Endothelial cell of umbilical vein (primary cell): ENCODE measurements at regions not wholly inside any gene's neighbourhood (a gene's known extent, or its start where the extent isn't known, plus 50 kb on each side); places are given as distances from the start of the nearest gene placed in this dataset.

Source experiments
- BruUV-seq: library from RNA; stranded (reverse); fragments of 400-500 nt; replicated peaks from 2 replicates; lab custom pipeline; 2021; lab: Mats Ljungman, UMichigan
- CTCF ChIA-PET: fragments of 300-600, 350-600 bp; sonication (Branson Sonifier 250); formaldehyde crosslinking; loops from one replicate; lab custom pipeline; 2021; ENCODE audit warnings: antibody characterized with exemption, inconsistent platforms; lab: Charles Lee
- POLR2A ChIA-PET: fragments of 300-600, 350-600 bp; sonication (Branson Sonifier 250); formaldehyde crosslinking; loops from one replicate; lab custom pipeline; 2021; ENCODE audit warnings: antibody characterized with exemption, inconsistent platforms; lab: Charles Lee
- DNase-seq: peaks from one replicate; pipeline ENCODE4 v3.0.0-alpha.2; 2011; ENCODE audit warnings: low read depth, low spot score
- FAIRE-seq: peaks from 2 replicates; lab custom pipeline; 2011; peaks lifted over from hg19 to GRCh38; lab: Jason Lieb, UNC
- H2AFZ ChIP-seq: 2 replicates; pipeline ENCODE4 v1.6.0; 2012; ENCODE audit warnings: low read depth, low read length, control low read depth, inconsistent platforms
- H3K27ac ChIP-seq: 2 replicates; pipeline ENCODE4 v1.5.1; 2011; ENCODE audit warnings: low read depth, mild to moderate bottlenecking, control low read depth, low read length, moderate library complexity; ENCODE audit not compliant: insufficient read depth
- H3K27me3 ChIP-seq, 2 experiments: 2 replicates each; pipeline versions ENCODE4 v1.6.0 to v1.6.1; 2011; ENCODE audit warnings: low read length in 2 of 2, mixed read lengths in 1 of 2; ENCODE audit not compliant: control insufficient read depth in 2 of 2, insufficient read depth in 2 of 2
- H3K36me3 ChIP-seq, 2 experiments: 2 replicates in 1 of 2; 3 replicates in 1 of 2; pipeline ENCODE4 v1.5.1; 2011; ENCODE audit warnings: low read length in 2 of 2, mild to moderate bottlenecking in 1 of 2, moderate library complexity in 1 of 2; ENCODE audit not compliant: control insufficient read depth in 2 of 2, insufficient read depth in 2 of 2; ENCODE audit errors: extremely low read depth in 1 of 2
- H3K4me1 ChIP-seq: 3 replicates; pipeline ENCODE4 v1.5.1; 2011; ENCODE audit warnings: mild to moderate bottlenecking, low read length; ENCODE audit not compliant: control insufficient read depth, insufficient read depth; ENCODE audit errors: extremely low read depth
- H3K4me2 ChIP-seq: 2 replicates; pipeline ENCODE4 v1.6.1; 2011; ENCODE audit warnings: low read length, control low read depth, mixed read lengths; ENCODE audit not compliant: insufficient read depth
- H3K4me3 ChIP-seq, 3 experiments: fragments of 200-600 bp in 1 of 3; sonication (generic), shearing (Covaris generic) in 1 of 3; replicated peaks in 1 of 3; 2 replicates each; pipeline ENCODE4 v1.5.1; 2011 to 2016; ENCODE audit warnings: control low read depth in 3 of 3, low read length in 3 of 3, mild to moderate bottlenecking in 2 of 3, inconsistent platforms in 1 of 3, low read depth in 1 of 3, moderate library complexity in 1 of 3; ENCODE audit not compliant: insufficient read depth in 1 of 3
- H3K79me2 ChIP-seq: 2 replicates; pipeline ENCODE4 v1.6.0; 2012; ENCODE audit warnings: low read length, inconsistent platforms; ENCODE audit not compliant: control insufficient read depth, insufficient read depth
- H3K9ac ChIP-seq: replicated peaks from 2 replicates; pipeline ENCODE3; 2011; ENCODE audit warnings: low read length, control low read depth; ENCODE audit not compliant: insufficient read depth; ENCODE audit errors: extremely low read depth
- H3K9me1 ChIP-seq: replicated peaks from 3 replicates; pipeline ENCODE4 v1.6.0; 2011; ENCODE audit warnings: mild to moderate bottlenecking, low read length; ENCODE audit not compliant: control insufficient read depth, insufficient read depth; ENCODE audit errors: extremely low read depth
- H3K9me3 ChIP-seq: replicated peaks from 2 replicates; pipeline ENCODE4 v1.5.1; 2012; ENCODE audit warnings: low read length, inconsistent platforms; ENCODE audit not compliant: control insufficient read depth, insufficient read depth
- H4K20me1 ChIP-seq: replicated peaks from 2 replicates; pipeline ENCODE3; 2011; ENCODE audit warnings: mild to moderate bottlenecking, low read length; ENCODE audit not compliant: control insufficient read depth, insufficient read depth; ENCODE audit errors: extremely low read depth
- EZH2 ChIP-seq: IDR thresholded peaks from 2 replicates; pipeline ENCODE4 v1.6.1; 2012; ENCODE audit warnings: borderline replicate concordance, low read depth, mild to moderate bottlenecking, moderate library complexity, low read length, inconsistent platforms; ENCODE audit not compliant: severe bottlenecking
- FOS ChIP-seq: IDR thresholded peaks from 2 replicates; pipeline ENCODE4 v1.6.1; 2011; ENCODE audit warnings: mild to moderate bottlenecking, low read length, moderate library complexity, borderline replicate concordance; ENCODE audit not compliant: insufficient read depth
- GATA2 ChIP-seq: IDR thresholded peaks from 2 replicates; pipeline ENCODE4 v1.7.0; 2011; ENCODE audit warnings: low read depth, mild to moderate bottlenecking, moderate library complexity, mixed read lengths, low read length; ENCODE audit not compliant: insufficient read length, insufficient read depth
- JUN ChIP-seq: IDR thresholded peaks from 2 replicates; pipeline ENCODE4 v1.6.1; 2011; ENCODE audit warnings: borderline replicate concordance, low read depth; ENCODE audit not compliant: insufficient read length, insufficient read depth
- MYC ChIP-seq: IDR thresholded peaks from one replicate; pipeline ENCODE4 v1.6.1; 2011; ENCODE audit warnings: mild to moderate bottlenecking, low read depth, low read length
- POLR2A ChIP-seq: IDR thresholded peaks from 2 replicates; pipeline ENCODE4 v1.6.1; 2012; ENCODE audit warnings: low read depth, mild to moderate bottlenecking, control low read depth, low read length
- POLR2AphosphoS5 ChIP-seq: IDR thresholded peaks from 2 replicates; pipeline ENCODE4 v1.6.1; 2012; ENCODE audit warnings: low read depth, mild to moderate bottlenecking, control low read depth, low read length, moderate library complexity; ENCODE audit not compliant: insufficient read depth
- dilution Hi-C: fragments of 300-500 bp; cut with MboI; formaldehyde crosslinking; loops from one replicate; pipeline ENCODE4 v1.15.0; 2019; ENCODE audit warnings: low sequenced_read_pairs; ENCODE audit not compliant: extremely low pct_ligation_motif_present
- intact Hi-C: fragments of 100-400 bp; cut with micrococcal nuclease; formaldehyde crosslinking; loops from one replicate; pipeline ENCODE4 v1.10.0; 2022
- TF ChIP-seq, protein P1 (sequence below), 2 donors: IDR thresholded peaks; 1 replicate in 1 of 2; 2 replicates in 1 of 2; pipeline ENCODE4 v1.5.1; 2011; ENCODE audit warnings: low read length in 2 of 2, mild to moderate bottlenecking in 2 of 2, moderate library complexity in 2 of 2, control low read depth in 1 of 2, inconsistent platforms in 1 of 2, low read depth in 1 of 2; ENCODE audit not compliant: insufficient read depth in 1 of 2; ENCODE audit errors: extremely low read depth in 1 of 2
- TF ChIP-seq, protein P2 (sequence below): IDR thresholded peaks from 2 replicates; pipeline ENCODE4 v1.6.1; 2011; ENCODE audit not compliant: insufficient read depth, insufficient read length

DNA sequence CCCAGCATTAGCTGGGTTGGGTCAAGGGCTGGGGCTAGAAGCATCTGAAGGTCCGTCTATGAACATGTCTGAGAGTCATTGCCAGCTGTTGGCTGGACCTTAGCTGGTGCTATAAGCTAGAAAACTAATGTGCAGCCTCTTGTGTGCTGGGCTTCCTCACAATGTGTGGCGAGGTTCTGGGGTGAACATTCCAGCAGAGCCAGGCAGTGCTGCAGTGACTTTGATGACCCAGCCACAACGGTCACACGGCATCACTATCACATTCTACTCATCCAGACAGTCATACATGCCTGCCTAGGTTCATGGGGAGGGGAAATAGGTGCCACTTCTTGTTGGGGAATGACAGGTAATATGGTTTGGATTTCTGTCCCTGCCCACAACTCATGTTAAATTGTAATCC is 260.5 kb downstream of the CYP26B1 start:
- H3K4me3 ChIP-seq, result no peak overlapping the region
- CTCF ChIA-PET, result no interaction called here
- intact Hi-C loops, result no loop called here

More for the DNA sequence above, 260.5 kb downstream of the CYP26B1 start:
- dilution Hi-C loops, result no loop called here
- TF ChIP-seq, protein P1, sequence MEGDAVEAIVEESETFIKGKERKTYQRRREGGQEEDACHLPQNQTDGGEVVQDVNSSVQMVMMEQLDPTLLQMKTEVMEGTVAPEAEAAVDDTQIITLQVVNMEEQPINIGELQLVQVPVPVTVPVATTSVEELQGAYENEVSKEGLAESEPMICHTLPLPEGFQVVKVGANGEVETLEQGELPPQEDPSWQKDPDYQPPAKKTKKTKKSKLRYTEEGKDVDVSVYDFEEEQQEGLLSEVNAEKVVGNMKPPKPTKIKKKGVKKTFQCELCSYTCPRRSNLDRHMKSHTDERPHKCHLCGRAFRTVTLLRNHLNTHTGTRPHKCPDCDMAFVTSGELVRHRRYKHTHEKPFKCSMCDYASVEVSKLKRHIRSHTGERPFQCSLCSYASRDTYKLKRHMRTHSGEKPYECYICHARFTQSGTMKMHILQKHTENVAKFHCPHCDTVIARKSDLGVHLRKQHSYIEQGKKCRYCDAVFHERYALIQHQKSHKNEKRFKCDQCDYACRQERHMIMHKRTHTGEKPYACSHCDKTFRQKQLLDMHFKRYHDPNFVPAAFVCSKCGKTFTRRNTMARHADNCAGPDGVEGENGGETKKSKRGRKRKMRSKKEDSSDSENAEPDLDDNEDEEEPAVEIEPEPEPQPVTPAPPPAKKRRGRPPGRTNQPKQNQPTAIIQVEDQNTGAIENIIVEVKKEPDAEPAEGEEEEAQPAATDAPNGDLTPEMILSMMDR (IDR thresholded peaks at IDR 0.05; ENCODE audit: extremely low read depth in 1 of 2, insufficient read depth in 1 of 2, low read depth in 1 of 2, low read length in 2 of 2), result no peak
- TF ChIP-seq FOS (no peak), EZH2 (no peak), JUN (no peak), MYC (no peak), GATA2 (no peak), POLR2AphosphoS5 (no peak), POLR2A (no peak)
- TF ChIP-seq, protein P2, sequence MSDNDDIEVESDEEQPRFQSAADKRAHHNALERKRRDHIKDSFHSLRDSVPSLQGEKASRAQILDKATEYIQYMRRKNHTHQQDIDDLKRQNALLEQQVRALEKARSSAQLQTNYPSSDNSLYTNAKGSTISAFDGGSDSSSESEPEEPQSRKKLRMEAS, result no peak
- POLR2A ChIA-PET, result no interaction called here
- Histone ChIP-seq H2AFZ (no peak overlapping the region), H3K9me3 (no peaks in the 10 kb centered on the region), H3K9ac (no peak overlapping the region), H3K9me1 (no peaks in the 10 kb centered on the region), H3K79me2 (no peaks in the 10 kb centered on the region), H4K20me1 (no peaks in the 10 kb centered on the region), H3K36me3 (no peaks in the 10 kb centered on the region), H3K4me1 (peaks cover 16% of the 10 kb centered on the region), H3K27me3 (peaks cover 4 to 5% of the 10 kb centered on the region in 2 experiments), H3K27ac (no peak overlapping the region), H3K4me2 (no peak overlapping the region)
- FAIRE-seq (no peak), DNase-seq (no peak)
- no TSS peak for BruUV-seq
